ENCODE measurements at regions not wholly inside any gene's neighbourhood (a gene's known extent, or its start where the extent isn't known, plus 50 kb on each side); places are given as distances from the start of the nearest gene placed in this dataset.
"Not testable (repeated sequence)": the region's sequence is repeated elsewhere in the genome, so short reads cannot be mapped to it uniquely, and the experiment has no call there.

- DNase-seq (ENCODE audit: low read depth) = no peak
- no peak for TF ChIP-seq MYC (IDR thresholded peaks at IDR 0.05; ENCODE audit: low read depth, low read length)
- TF ChIP-seq, protein P1, sequence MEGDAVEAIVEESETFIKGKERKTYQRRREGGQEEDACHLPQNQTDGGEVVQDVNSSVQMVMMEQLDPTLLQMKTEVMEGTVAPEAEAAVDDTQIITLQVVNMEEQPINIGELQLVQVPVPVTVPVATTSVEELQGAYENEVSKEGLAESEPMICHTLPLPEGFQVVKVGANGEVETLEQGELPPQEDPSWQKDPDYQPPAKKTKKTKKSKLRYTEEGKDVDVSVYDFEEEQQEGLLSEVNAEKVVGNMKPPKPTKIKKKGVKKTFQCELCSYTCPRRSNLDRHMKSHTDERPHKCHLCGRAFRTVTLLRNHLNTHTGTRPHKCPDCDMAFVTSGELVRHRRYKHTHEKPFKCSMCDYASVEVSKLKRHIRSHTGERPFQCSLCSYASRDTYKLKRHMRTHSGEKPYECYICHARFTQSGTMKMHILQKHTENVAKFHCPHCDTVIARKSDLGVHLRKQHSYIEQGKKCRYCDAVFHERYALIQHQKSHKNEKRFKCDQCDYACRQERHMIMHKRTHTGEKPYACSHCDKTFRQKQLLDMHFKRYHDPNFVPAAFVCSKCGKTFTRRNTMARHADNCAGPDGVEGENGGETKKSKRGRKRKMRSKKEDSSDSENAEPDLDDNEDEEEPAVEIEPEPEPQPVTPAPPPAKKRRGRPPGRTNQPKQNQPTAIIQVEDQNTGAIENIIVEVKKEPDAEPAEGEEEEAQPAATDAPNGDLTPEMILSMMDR (IDR thresholded peaks at IDR 0.05; ENCODE audit: low read depth, low read length) = no peak
- TF ChIP-seq MAX (IDR thresholded peaks at IDR 0.05; ENCODE audit: low read depth, low read length) = no peak
- no peak for TF ChIP-seq POLR2A (IDR thresholded peaks at IDR 0.05; ENCODE audit: extremely low read depth, insufficient read length)
- no peak overlapping the region for H3K4me3 ChIP-seq (ENCODE audit: low read depth, low read length)
Observed at GRCh38 chr1:30363031-30363430, 360.4 kb downstream of the MATN1 start.

DNA sequence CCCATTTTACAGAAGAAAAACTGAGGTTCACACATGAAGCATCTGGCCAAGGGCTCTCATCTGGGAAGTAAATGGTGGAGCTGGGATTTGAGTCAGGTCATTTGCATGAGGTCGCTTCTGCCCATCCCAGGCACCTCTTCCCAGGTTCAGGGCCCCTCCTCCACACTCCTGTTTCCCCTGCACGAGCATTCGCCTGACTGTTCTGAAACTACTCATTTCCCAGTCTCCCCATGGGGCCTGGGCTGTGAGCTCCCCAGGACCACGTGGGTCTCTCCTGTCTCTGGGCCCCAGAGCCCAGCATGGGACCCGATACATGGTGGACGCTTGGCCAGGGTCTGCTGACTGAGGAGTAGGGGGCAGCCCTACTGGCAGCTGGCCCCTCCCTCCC lies 360.8 kb downstream of the MATN1 start:
- no peak for DNase-seq (ENCODE audit: low read depth)
- H3K4me3 ChIP-seq (ENCODE audit: low read depth, low read length) = no peak overlapping the region
- no peak for TF ChIP-seq MAX (IDR thresholded peaks at IDR 0.05; ENCODE audit: low read depth, low read length)
- no peak for TF ChIP-seq MYC (IDR thresholded peaks at IDR 0.05; ENCODE audit: low read depth, low read length)
- no peak for TF ChIP-seq POLR2A (IDR thresholded peaks at IDR 0.05; ENCODE audit: extremely low read depth, insufficient read length)
- TF ChIP-seq, protein P1 (IDR thresholded peaks at IDR 0.05; ENCODE audit: low read depth, low read length) = no peak

DNA sequence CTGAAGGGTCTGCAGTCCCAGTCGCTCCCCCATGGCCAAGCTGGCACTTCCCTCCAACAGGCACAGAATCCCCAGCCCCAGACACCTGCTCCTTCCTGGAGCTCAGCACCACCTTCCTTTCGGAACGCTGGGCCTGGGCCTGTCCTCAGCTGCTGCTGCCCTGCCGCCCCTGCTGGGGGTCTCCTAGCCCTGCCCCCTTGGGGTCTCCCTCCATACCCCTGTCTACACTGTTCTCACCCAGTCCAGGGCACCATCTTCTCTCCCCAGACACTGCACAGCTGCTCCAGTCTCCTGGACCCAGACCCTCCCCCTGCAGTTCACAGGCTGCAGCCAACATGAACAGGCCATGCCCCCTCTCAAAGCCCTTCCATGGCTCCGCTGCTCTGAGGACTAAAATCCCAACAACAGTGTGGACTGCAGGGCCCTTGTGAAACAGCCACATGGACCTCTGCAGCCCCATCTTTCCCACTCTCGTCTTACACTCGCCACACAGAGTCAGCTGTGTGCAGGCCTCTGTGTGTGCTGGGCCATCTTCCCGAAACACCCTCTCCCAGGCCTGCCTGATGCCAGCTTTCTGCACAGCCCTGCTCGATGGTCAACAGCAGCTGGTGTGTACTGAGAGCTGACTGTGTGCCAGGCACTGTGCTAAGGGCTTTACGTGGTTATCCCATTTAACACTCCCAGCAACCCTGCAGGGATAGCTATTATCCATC lies 361.3 kb downstream of the MATN1 start:
- H3K4me3 ChIP-seq (ENCODE audit: low read depth, low read length); DNase-seq (ENCODE audit: low read depth): not testable (repeated sequence)

GRCh38 chr1:30360753-30361152 lies 362.6 kb downstream of the MATN1 start:
- DNase-seq (ENCODE audit: low read depth) = no peak
- TF ChIP-seq, protein P1 (IDR thresholded peaks at IDR 0.05; ENCODE audit: low read depth, low read length) = no peak
- TF ChIP-seq MYC (IDR thresholded peaks at IDR 0.05; ENCODE audit: low read depth, low read length) = no peak
- TF ChIP-seq MAX (IDR thresholded peaks at IDR 0.05; ENCODE audit: low read depth, low read length) = no peak
- no peak for TF ChIP-seq POLR2A (IDR thresholded peaks at IDR 0.05; ENCODE audit: extremely low read depth, insufficient read length)
- no peak overlapping the region for H3K4me3 ChIP-seq (ENCODE audit: low read depth, low read length)

GRCh38 chr1:30360281-30360680 lies 363.1 kb downstream of the MATN1 start:
- DNase-seq (ENCODE audit: low read depth) = no peak
- no peak overlapping the region for H3K4me3 ChIP-seq (ENCODE audit: low read depth, low read length)
- no peak for TF ChIP-seq POLR2A (IDR thresholded peaks at IDR 0.05; ENCODE audit: extremely low read depth, insufficient read length)
- TF ChIP-seq MAX (IDR thresholded peaks at IDR 0.05; ENCODE audit: low read depth, low read length) = no peak
- no peak for TF ChIP-seq MYC (IDR thresholded peaks at IDR 0.05; ENCODE audit: low read depth, low read length)
- TF ChIP-seq, protein P1 (IDR thresholded peaks at IDR 0.05; ENCODE audit: low read depth, low read length) = no peak

DNA sequence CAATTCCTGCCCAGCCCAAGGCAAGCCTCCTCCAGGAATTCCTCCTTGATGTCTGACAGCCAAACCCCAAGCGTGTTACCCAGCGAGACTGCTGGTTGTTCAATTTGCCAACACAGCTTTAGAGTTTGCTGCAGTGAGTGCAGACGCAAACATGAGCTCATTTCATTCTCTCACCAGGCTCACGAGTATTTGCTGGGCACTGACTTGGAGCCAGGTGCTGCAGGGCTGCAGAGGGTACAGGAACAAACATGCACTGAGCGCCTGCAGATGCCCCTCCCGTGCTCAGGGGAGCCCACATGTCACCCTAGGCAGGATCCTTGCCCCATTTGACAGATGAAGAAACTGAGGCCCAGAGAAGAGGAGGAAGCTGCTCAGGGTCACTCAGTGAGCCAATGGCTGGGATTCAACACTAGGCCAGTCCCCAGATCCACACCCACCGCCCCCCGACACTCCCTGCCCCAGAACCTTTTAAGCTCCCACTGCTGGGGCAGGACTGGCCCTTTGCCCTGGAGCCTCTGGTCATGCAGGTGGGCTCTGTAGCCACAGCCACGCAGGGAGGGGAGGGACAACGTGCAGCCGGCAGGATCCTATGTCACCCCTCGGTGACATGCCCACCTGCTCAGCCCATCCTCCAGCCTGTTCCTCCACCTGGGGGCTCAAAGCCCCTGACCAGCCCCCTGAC lies 363.7 kb downstream of the MATN1 start:
- no peak for DNase-seq (ENCODE audit: low read depth)
- TF ChIP-seq MAX (IDR thresholded peaks at IDR 0.05; ENCODE audit: low read depth, low read length) = no peak
- TF ChIP-seq POLR2A (IDR thresholded peaks at IDR 0.05; ENCODE audit: extremely low read depth, insufficient read length) = no peak
- TF ChIP-seq, protein P1 (IDR thresholded peaks at IDR 0.05; ENCODE audit: low read depth, low read length) = no peak
- no peak for TF ChIP-seq MYC (IDR thresholded peaks at IDR 0.05; ENCODE audit: low read depth, low read length)
- H3K4me3 ChIP-seq (ENCODE audit: low read depth, low read length) = no peak overlapping the region

Data from NB4 (cell line).